Ascending aorta (tissue), 2 donors: ENCODE measurements at regions not wholly inside any gene's neighbourhood (a gene's known extent, or its start where the extent isn't known, plus 50 kb on each side); places are given as distances from the start of the nearest gene placed in this dataset.

Source experiments
- DNase-seq, 2 donors: peaks; one replicate each; pipeline ENCODE4 v3.0.0-alpha.2; 2019; ENCODE audit warnings: low spot score in 2 of 2
- H3K27ac ChIP-seq, 2 donors: fragments of 200-600 bp; sonication (generic); one replicate each; pipeline ENCODE4 v1.5.1; 2016 to 2017; ENCODE audit warnings: mild to moderate bottlenecking in 1 of 2
- H3K27me3 ChIP-seq: fragments of 200-600 bp; sonication (generic); one replicate; pipeline ENCODE4 v1.5.1; 2017
- H3K36me3 ChIP-seq, 2 donors: fragments of 200-600 bp; sonication (generic); one replicate each; pipeline ENCODE4 v1.5.1; 2016
- H3K4me1 ChIP-seq, 2 donors: fragments of 200-600 bp; sonication (generic); one replicate each; pipeline ENCODE4 v1.5.1; 2016 to 2017; ENCODE audit warnings: mild to moderate bottlenecking in 1 of 2
- H3K4me3 ChIP-seq, 2 donors: fragments of 200-600 bp; sonication (generic); one replicate each; pipeline ENCODE4 v1.5.1; 2016 to 2017; ENCODE audit warnings: mild to moderate bottlenecking in 1 of 2
- H3K9me3 ChIP-seq, 2 donors: fragments of 200-600 bp; sonication (generic); one replicate each; pipeline ENCODE4 v1.5.1; 2016
- intact Hi-C: fragments of 100-400 bp; cut with DNase I; formaldehyde crosslinking; loops from one replicate; pipeline ENCODE4 v1.15.1; 2023
- TF ChIP-seq, protein P1 (sequence below), 3 experiments: fragments of 200-600 bp in 2 of 3; fragments of 450-650 bp in 1 of 3; sonication (generic) in 2 of 3; IDR thresholded peaks; one replicate each; pipeline ENCODE4 v1.5.1; 2016 to 2019; ENCODE audit warnings: antibody characterized with exemption in 3 of 3, mild to moderate bottlenecking in 1 of 3, moderate library complexity in 1 of 3

DNA sequence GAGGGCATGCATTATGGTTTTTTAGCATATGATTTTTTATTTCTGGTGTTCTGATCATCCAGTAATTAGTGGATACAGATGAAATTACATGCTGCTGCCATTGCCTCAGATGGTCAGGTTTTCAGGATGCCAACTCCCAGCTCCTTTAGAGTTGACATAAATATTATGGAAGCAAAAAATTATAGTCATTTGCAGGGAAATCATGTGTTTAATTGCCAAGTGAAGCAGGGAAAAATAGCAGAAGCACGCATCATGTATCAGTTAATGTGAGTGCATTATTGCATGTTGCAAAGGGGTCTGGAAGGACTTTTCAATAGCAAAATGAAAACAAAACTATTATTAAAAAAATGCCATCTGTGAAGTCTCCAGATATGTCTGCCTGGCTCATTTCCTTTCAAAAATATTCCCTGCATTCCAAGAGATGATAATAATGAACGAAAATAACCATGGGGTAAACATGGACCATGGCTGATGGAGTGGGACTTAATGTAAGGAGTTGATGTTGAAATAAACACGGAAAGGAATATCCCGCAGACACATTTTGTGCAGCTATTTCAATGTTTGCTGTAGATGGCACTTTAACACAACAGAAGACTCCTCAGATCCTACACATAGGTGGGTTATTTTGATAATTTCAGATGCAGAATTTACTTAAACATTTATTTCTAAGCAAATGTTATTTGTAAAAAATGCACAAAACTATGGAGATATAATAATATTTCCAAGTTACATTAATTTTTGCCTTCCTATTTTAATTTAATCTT, 87.7 kb upstream of the DYNAP start:
- no peak for DNase-seq
- Histone ChIP-seq H3K4me3 (no peak overlapping the region), H3K27ac (no peak overlapping the region), H3K4me1 (no peaks in the 10 kb centered on the region), H3K36me3 (no peaks in the 10 kb centered on the region), H3K9me3 (no peaks in the 10 kb centered on the region), H3K27me3 (no peaks in the 10 kb centered on the region)
- TF ChIP-seq, protein P1, sequence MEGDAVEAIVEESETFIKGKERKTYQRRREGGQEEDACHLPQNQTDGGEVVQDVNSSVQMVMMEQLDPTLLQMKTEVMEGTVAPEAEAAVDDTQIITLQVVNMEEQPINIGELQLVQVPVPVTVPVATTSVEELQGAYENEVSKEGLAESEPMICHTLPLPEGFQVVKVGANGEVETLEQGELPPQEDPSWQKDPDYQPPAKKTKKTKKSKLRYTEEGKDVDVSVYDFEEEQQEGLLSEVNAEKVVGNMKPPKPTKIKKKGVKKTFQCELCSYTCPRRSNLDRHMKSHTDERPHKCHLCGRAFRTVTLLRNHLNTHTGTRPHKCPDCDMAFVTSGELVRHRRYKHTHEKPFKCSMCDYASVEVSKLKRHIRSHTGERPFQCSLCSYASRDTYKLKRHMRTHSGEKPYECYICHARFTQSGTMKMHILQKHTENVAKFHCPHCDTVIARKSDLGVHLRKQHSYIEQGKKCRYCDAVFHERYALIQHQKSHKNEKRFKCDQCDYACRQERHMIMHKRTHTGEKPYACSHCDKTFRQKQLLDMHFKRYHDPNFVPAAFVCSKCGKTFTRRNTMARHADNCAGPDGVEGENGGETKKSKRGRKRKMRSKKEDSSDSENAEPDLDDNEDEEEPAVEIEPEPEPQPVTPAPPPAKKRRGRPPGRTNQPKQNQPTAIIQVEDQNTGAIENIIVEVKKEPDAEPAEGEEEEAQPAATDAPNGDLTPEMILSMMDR (IDR thresholded peaks at IDR 0.05) = no peak
- intact Hi-C loops = no loop called here

DNA sequence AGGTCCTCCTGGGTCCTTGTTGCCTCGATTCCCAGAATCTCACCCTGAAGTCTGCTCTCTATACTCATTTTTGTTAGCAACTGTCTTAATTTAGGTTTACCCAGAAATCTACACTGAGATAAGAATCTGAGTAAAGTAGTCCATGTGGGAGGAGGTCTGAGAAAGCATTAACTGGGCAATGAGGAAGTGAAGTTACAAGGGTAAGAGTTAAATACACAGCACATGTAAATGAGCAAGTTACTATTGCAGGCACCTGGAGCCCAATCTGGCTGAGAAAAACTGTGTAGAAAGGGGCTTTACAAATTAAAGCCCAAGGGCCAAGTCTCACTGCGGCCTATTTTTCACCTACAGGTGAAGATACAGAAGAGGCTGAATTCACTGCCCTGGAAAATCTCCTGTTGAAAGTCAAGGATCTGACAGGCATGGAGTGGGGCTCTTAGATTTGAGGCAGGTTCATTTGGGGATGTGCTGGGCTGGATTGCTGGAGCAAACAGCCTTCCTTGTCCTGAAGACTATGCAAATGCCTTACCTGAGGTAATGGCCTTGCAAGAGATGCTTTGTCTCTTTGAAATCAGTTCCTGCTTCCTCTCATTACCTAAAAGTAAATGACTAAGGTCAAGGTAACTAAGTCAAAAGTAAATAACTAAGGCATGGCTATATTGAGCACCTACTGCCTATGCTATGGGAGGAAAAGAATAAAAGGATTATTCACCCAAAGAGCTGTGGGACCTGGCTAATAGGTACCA, 84.4 kb upstream of the DYNAP start:
- Histone ChIP-seq H3K4me1 (no peaks in the 10 kb centered on the region), H3K27ac (no peak overlapping the region), H3K9me3 (no peaks in the 10 kb centered on the region), H3K4me3 (no peak overlapping the region), H3K36me3 (no peaks in the 10 kb centered on the region), H3K27me3 (no peaks in the 10 kb centered on the region)
- DNase-seq = no peak
- intact Hi-C loops = no loop called here
- TF ChIP-seq, protein P1 (IDR thresholded peaks at IDR 0.05) = no peak

DNA sequence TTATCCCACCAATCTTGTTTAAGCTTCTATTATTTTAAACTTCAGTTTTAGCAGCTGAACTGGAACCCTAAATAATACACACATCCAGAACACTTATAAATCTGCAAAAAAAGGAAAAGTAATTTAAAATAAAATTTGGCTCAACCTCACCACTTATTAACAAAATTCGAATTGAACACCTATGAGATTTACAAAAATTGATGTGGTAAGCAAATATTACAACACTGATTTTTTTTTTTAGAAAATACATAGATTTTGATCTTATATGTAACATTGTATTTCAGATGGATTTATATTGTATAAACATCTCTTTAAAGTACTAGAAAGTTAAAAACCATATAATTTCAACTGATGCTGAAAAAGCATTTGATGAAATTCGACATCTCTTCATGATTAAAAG, 81.3 kb upstream of the DYNAP start:
- Histone ChIP-seq H3K4me1 (no peaks in the 10 kb centered on the region), H3K36me3 (no peaks in the 10 kb centered on the region), H3K4me3 (no peak overlapping the region), H3K9me3 (no peaks in the 10 kb centered on the region), H3K27me3 (no peaks in the 10 kb centered on the region), H3K27ac (no peak overlapping the region)
- no peak for DNase-seq
- TF ChIP-seq, protein P1 (IDR thresholded peaks at IDR 0.05) = no peak
- intact Hi-C loops = no loop called here

DNA sequence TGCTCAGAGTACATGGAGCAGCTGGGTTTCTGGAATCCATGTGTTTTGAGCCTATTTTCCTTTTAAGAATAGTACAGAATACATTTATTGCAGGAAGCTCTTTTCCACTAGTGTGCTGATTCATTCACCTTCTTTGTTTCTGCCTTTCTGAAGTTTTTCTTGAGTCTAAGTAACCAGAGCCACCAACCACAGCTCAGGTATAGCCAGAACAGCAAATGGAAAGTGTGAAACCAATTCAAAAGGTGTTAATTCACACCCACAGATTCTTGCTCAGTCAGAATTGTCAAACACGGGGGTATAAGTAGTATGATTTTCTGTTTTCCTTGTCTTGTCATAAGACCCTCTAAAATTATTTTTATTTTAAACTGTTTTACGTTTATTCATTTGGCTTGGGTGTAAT, 75.9 kb upstream of the DYNAP start:
- no peaks in the 10 kb centered on the region for H3K27me3 ChIP-seq
- intact Hi-C loops = loop anchor here (1.0 kb wide), 1 partner anchor 17 kb away; no protein-coding TSS in a partner anchor
- TF ChIP-seq, protein P1 (IDR thresholded peaks at IDR 0.05) = no peak
- no peaks in the 10 kb centered on the region for H3K9me3 ChIP-seq
- no peak overlapping the region for H3K4me3 ChIP-seq
- DNase-seq = no peak
- no peaks in the 10 kb centered on the region for H3K4me1 ChIP-seq
- H3K27ac ChIP-seq = no peak overlapping the region
- H3K36me3 ChIP-seq = no peaks in the 10 kb centered on the region

DNA sequence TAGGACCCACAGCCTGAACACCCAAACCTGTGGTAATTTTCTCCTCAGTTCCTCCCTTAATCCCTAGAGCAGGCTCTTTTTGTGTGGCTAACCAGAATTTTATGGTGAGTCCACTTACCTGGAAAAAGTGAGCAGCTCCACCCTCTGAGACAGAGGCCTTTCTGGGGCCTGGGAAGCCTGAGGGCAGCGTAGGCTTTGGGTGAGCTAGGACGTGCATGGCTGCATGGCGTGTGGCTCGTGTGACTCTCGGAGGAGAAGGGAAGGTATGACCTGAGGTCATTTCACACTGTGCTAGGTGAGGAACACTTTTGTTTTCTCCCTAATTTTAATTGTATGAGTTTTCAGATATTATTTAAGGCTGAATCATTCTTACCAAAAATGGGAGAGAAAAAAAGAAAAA, 73.5 kb upstream of the DYNAP start:
- no peaks in the 10 kb centered on the region for H3K27me3 ChIP-seq
- no peak overlapping the region for H3K4me3 ChIP-seq
- H3K4me1 ChIP-seq = no peaks in the 10 kb centered on the region
- DNase-seq = no peak
- no peak overlapping the region for H3K27ac ChIP-seq
- TF ChIP-seq, protein P1 (IDR thresholded peaks at IDR 0.05) = no peak
- intact Hi-C loops = no loop called here
- H3K36me3 ChIP-seq = no peaks in the 10 kb centered on the region
- H3K9me3 ChIP-seq = no peaks in the 10 kb centered on the region
